ENCODE measurements at regions not wholly inside any gene's neighbourhood (a gene's known extent, or its start where the extent isn't known, plus 50 kb on each side); places are given as distances from the start of the nearest gene placed in this dataset.
"Not testable (repeated sequence)": the region's sequence is repeated elsewhere in the genome, so short reads cannot be mapped to it uniquely, and the experiment has no call there.

- DNase-seq, result no peak
Measured at GRCh38 chr5:18489703-18490102, 855.4 kb downstream of the TAF11L14 start.

GRCh38 chr5:18491349-18491748 is 857.1 kb downstream of the TAF11L14 start:
- no peak for DNase-seq

GRCh38 chr5:18495157-18495556 is 860.9 kb downstream of the TAF11L14 start:
- DNase-seq, result no peak

DNA sequence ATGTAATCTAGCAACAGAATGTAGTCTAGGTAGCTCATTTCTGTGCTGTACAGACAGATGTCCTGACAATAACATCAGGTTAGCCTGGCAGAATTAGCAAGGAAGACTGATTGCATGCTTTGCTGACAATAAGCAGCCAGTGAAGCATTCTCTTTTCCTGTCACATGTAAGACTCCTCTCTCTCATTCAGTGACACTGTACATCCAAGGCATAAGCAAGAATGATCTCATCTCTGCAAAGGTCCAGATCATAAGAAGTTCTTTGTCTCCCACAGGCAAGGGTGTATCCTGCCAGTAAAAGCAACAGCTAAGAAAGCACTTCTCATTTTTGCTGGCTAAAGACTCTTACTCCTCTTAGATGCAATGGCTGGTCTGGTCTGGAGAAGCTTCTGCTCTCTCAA is 861.8 kb downstream of the TAF11L14 start:
- DNase-seq, result no peak

- no peak for DNase-seq
Measured at GRCh38 chr5:18497089-18497488, 862.8 kb downstream of the TAF11L14 start.

DNA sequence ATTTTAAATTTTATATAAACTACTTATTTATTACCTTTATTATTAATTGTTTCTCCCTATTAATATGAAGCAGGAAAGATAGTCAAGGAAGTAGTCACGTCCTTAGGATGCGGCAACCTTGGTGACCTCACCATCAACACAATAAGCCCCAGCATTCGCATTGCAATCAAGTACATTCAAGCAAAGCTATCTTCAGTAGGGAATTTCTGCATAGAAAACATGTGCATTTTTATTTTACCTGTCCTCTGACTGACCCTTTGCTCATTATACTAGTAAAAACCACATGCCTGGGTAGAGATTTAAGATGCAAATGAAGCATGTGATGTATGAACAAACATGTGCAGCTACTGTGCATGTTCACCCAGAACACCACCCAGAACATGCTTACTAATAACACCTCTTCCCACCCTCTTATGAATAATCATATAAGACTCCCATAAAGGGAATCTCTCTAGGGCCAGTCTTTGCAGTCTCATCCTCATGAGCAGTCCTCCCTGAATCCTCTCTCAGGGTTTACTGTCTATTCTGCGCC is 869.6 kb downstream of the TAF11L14 start:
- DNase-seq, result no peak

GRCh38 chr5:18507114-18507513 is 872.9 kb downstream of the TAF11L14 start:
- DNase-seq, result no peak

DNA sequence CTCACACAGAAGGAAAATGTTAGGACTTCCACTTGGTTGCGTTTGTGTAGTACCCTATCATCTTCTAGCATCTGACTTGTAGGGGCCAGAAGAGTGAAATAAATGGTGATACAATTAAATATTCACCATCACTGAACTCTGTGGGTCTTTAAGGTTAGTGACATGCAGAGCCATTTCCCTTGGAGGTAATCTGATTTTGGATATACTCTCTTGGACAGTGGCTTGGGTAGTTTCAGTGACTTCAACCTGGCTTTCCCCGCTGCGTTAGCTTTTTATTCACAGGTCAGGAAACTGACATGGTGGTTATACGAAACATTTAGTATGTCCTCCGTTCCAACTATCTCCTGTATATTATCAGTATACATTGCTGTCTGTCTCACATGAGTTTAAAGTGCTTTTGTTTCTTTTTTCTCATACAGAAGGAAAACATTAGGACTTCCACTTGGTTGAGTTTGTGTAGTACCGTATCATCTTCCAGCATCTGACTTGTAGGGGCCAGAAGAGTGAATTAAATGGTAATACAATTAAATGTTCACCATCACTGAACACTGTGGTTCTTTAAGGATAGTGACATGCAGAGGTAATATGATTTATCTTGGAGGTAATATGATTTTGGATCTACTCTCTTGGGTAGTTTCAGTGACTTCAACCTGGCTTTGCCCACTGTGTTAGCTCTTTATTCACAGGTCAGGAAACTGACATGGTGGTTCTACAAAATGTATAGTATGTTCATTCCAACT is 883.6 kb downstream of the TAF11L14 start:
- no peak for DNase-seq

DNA sequence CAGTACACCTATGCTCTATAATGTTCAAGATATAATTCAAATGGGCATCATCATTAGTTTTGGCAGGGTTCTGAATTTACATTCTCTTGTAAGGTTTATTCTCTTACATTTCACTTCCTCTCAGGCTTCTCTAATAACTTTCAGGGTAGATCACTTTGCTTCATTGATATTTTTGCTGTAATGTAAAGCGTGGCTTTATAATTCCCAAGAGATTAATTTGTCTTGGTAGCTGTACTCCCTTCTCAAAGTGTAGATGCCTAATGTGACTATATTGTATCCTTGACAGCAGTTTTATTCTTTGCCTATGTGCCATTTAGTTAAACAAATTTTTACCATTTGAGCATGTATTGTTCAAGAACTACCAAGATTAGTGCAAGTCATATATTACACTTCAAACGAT is 889.1 kb downstream of the TAF11L14 start:
- DNase-seq, result no peak

DNA sequence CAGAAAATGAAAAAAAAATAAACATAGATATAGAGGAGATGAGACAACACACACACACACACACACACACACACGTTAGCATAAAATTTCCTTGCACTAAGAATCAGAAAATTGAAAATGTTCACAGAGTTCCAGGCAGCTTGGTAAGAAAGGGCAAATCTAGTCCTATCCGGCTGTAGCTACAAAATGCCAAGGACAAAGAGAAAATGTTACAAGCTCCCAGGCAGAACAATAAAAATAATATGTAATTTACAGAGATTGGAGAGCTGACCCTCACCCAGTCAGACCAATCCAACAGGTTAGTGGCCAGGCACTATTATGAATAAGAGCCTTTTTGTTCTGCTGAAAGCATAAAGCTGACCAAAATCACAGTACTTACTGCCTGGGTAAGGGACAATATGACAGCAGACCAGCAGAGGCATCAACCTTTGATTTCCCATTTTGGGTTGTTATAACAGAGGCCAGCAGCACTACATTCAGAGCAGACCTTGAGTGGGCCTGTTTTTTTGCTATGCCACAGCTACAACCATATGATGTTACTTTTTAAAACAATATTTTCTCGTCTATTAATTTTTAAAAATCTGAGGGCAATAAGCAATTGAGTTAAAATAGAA is 892.6 kb downstream of the TAF11L14 start:
- DNase-seq, result no peak

- no peak for DNase-seq
Measured at GRCh38 chr5:18533137-18533536, 898.9 kb downstream of the TAF11L14 start.

GRCh38 chr5:18534119-18534518 is 899.9 kb downstream of the TAF11L14 start:
- no peak for DNase-seq

- DNase-seq, result not testable (repeated sequence)
Measured at GRCh38 chr5:18535753-18536152, 901.5 kb downstream of the TAF11L14 start.

- DNase-seq, result no peak
Measured at GRCh38 chr5:18544421-18544820, 910.2 kb downstream of the TAF11L14 start.

- DNase-seq, result no peak
Measured at GRCh38 chr5:18546591-18546990, 912.3 kb downstream of the TAF11L14 start.

- no peak for DNase-seq
Measured at GRCh38 chr5:18551716-18552115, 917.5 kb downstream of the TAF11L14 start.

GRCh38 chr5:18553269-18553668 is 919.0 kb downstream of the TAF11L14 start:
- DNase-seq, result no peak

GRCh38 chr5:18560602-18561001 is 926.3 kb downstream of the TAF11L14 start:
- DNase-seq, result no peak

DNA sequence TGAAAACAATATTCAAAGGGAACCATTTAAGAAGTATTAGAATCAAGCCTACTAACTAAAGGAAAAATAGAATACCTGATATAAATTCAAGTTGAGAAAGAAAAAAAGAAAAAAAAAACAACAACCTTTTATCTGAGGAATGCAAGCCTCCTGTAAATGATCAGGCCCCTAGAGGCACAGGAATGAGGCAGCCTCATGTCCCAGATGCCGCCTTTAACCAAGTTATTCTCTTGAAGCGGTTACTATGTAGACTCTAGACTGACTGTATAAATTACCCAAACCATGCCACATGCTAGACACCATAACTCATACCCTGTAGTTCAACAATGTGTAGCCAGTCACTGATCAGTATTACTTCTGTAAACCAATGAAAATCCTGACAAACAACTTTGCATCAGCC is 929.6 kb downstream of the TAF11L14 start:
- no peak for DNase-seq

GRCh38 chr5:18566671-18567070 is 932.4 kb downstream of the TAF11L14 start:
- DNase-seq, result no peak

DNA sequence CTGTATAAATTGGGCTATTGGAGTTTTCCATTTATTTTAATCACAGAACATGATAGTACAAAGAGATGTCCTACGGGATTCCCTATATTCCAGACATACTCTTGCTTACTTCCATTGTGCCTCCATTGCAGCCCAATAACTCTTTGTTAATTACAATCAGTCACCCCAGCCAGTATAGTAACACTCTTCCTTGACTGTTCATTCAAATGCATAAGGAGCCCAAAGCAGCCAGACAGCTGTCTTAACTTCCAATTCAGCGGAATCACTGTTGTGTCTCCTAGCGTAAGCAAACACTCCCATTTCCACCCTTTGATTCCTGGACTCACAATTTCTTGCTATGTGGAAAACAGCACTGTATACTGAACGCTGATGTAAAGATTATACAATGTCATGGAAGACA is 942.3 kb downstream of the TAF11L14 start:
- no peak for DNase-seq

GRCh38 chr5:18601185-18601584 is 966.9 kb downstream of the TAF11L14 start:
- no peak for DNase-seq

DNA sequence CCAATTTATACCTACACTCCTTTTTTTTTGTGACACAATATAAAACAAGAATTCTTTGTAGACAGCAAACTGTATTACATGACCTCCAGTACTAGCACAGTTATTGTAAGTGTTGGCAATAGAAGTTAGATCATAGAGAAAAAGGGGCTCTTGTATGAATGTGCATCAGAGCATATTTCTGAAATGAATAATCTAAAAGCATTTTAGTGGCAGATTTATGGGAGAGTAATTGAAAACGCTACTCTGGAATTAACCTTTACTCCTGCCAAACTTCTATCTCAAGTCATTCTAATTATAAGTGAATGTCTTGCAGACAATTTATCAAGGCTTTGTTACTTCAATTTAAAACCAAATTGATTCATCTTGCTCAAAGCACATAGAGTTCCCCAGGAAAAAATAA is 968.1 kb downstream of the TAF11L14 start:
- DNase-seq, result no peak

GRCh38 chr5:18605186-18605585 is 970.9 kb downstream of the TAF11L14 start:
- no peak for DNase-seq

DNA sequence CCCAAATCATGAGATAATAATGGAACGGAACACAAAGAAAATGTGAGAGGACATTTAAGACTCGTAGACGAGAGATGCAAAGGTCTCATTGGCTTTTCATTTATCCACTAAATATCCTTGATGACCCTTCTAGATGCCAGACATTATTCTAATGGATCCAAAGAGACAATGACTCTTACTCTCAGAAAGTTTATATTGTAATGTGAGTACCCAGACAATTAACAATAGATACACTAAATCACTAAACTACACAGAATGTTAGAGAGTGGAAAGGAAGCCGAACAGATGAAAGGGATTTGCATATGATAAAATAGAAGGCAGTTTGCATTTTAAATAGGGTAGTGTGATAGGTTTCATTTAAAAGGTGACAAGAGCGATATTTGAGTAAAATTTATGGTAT is 973.3 kb downstream of the TAF11L14 start:
- DNase-seq, result no peak

Measured in DMS79 treated with DMSO at 0.1 percent for 48 hours (cell line).